Adrenal gland (tissue), 5 donors: ENCODE measurements at regions not wholly inside any gene's neighbourhood (a gene's known extent, or its start where the extent isn't known, plus 50 kb on each side); places are given as distances from the start of the nearest gene placed in this dataset.

Experiments used
- POLR2A ChIP-seq, 2 donors: fragments of 450-650 bp; IDR thresholded peaks; one replicate each; pipeline ENCODE4 v1.6.1; 2017; ENCODE audit warnings: antibody characterized with exemption in 2 of 2, mild to moderate bottlenecking in 2 of 2, moderate library complexity in 1 of 2
- TF ChIP-seq, protein P1 (sequence below), 6 experiments: fragments of 450-650 bp in 4 of 6; fragments of 200-600 bp in 2 of 6; sonication (generic) in 1 of 6; IDR thresholded peaks; 1 replicate in 5 of 6; 2 replicates in 1 of 6; pipeline versions ENCODE4 v1.5.1 to v1.8.0; 2016 to 2021; ENCODE audit warnings: antibody characterized with exemption in 6 of 6, mild to moderate bottlenecking in 2 of 6, moderate library complexity in 1 of 6
- donor health status: DM: no; HTN: no; CAD: no.

DNA sequence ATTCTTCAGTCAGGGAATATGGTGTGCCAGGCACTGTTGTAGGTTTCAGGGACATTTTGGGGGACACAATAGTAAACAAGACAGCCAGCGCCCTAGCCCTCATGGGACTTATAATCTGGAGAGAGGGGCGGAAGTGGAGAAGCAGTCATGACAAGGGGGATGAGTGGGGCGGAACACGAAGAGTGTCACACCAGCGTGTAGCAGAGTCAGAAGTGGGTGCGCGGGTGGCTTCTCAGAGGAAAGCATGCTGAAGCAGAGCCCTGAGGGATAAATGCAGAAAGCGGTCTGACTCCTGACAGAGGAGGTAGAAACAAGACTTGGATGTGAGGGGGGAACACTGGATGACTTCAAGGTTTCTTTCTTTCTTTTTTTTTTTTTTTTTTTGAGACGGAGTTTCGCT lies 160.3 kb upstream of the LYZL2 start:
- no peak for TF ChIP-seq POLR2A (IDR thresholded peaks at IDR 0.05)
- TF ChIP-seq, protein P1, sequence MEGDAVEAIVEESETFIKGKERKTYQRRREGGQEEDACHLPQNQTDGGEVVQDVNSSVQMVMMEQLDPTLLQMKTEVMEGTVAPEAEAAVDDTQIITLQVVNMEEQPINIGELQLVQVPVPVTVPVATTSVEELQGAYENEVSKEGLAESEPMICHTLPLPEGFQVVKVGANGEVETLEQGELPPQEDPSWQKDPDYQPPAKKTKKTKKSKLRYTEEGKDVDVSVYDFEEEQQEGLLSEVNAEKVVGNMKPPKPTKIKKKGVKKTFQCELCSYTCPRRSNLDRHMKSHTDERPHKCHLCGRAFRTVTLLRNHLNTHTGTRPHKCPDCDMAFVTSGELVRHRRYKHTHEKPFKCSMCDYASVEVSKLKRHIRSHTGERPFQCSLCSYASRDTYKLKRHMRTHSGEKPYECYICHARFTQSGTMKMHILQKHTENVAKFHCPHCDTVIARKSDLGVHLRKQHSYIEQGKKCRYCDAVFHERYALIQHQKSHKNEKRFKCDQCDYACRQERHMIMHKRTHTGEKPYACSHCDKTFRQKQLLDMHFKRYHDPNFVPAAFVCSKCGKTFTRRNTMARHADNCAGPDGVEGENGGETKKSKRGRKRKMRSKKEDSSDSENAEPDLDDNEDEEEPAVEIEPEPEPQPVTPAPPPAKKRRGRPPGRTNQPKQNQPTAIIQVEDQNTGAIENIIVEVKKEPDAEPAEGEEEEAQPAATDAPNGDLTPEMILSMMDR (IDR thresholded peaks at IDR 0.05): no peak
